ENCODE measurements at regions not wholly inside any gene's neighbourhood (a gene's known extent, or its start where the extent isn't known, plus 50 kb on each side); places are given as distances from the start of the nearest gene placed in this dataset.

DNA sequence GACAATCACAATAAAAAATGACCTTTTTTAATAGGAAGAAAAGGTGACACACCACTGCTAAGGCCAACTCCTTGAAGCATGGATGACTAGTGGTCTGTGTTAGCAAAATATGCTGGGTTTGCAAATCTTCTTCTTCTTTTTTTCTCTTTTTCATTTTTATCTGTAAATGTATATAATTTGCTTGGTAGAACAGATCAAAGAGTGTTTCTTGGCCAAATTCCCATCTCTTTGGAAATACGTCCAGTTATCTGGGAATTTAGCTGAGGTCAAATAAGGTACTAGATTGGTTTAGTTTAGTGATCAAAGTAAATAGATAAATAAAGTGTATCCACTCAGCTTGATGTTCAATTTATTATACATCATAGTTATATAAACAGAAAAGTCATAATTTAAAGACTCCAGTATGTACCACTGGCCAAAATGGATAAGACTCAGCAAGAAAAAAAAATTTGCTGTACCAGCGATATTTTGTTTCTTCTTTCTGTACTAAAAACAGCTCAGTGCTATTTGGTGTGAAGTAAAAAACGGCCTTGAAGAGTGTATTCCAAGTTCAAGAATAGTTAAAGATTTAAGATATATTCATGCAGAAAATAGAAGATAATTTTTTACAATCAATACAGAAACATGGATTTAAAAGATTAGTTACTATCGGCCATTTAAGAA lies 738.6 kb upstream of the PIK3C3 start:
- no peak for TF ChIP-seq ZNF274 (IDR thresholded peaks at IDR 0.05; ENCODE audit: low read depth, low read length)
- TF ChIP-seq YY1 (IDR thresholded peaks at IDR 0.05; ENCODE audit: insufficient read depth, insufficient read length): no peak
- no peak for TF ChIP-seq SUZ12 (IDR thresholded peaks at IDR 0.05; ENCODE audit: extremely low read depth, insufficient read depth, insufficient read length)

Measured in NT2/D1 (cell line).